Panc1 (cell line): ENCODE measurements at regions not wholly inside any gene's neighbourhood (a gene's known extent, or its start where the extent isn't known, plus 50 kb on each side); places are given as distances from the start of the nearest gene placed in this dataset.

Experiments used
- ATAC-seq: fragments of 200-7000 bp; cut with Tn5 transposase; 2 replicates; pipeline ENCODE4 v1.9.1; 2020; ENCODE audit warnings: mild to moderate bottlenecking, moderate library complexity
- BruUV-seq: library from RNA; stranded (reverse); fragments of 400-500 nt; replicated peaks from 2 replicates; lab custom pipeline; 2021; lab: Mats Ljungman, UMichigan
- CTCF ChIA-PET: fragments of 300-600 bp; sonication (Branson Sonifier 250); formaldehyde crosslinking; loops from one replicate; lab custom pipeline; 2022; ENCODE audit warnings: antibody characterized with exemption; lab: Charles Lee
- POLR2A ChIA-PET: fragments of 300-600 bp; sonication (Branson Sonifier 250); formaldehyde crosslinking; loops from one replicate; lab custom pipeline; 2022; ENCODE audit warnings: antibody characterized with exemption; lab: Charles Lee
- DNase-seq: peaks from one replicate; pipeline ENCODE4 v3.0.0-alpha.2; 2010; ENCODE audit warnings: low read depth, low spot score
- H3K27ac ChIP-seq: 2 replicates; pipeline ENCODE4 v1.5.1; 2011; ENCODE audit warnings: mild to moderate bottlenecking, low read length, inconsistent platforms
- H3K27me3 ChIP-seq: fragments of 200-500 bp; sonication (Bioruptor generic); 2 replicates; pipeline ENCODE4 v1.6.0; 2014; ENCODE audit warnings: low read length, inconsistent platforms; ENCODE audit not compliant: control insufficient read depth, insufficient read depth
- H3K36me3 ChIP-seq: fragments of 200-500 bp; sonication (Bioruptor generic); 2 replicates; pipeline ENCODE4 v1.5.1; 2014; ENCODE audit warnings: inconsistent platforms, mild to moderate bottlenecking, low read length, moderate library complexity; ENCODE audit not compliant: control insufficient read depth, insufficient read depth
- H3K4me1 ChIP-seq: 2 replicates; pipeline ENCODE4 v1.5.1; 2011; ENCODE audit warnings: inconsistent platforms, mild to moderate bottlenecking, low read length, moderate library complexity; ENCODE audit not compliant: control insufficient read depth, insufficient read depth
- H3K4me3 ChIP-seq, 2 experiments: 2 replicates each; pipeline ENCODE4 v1.5.1; 2011 to 2012; ENCODE audit warnings: low read depth in 2 of 2, low read length in 2 of 2, mild to moderate bottlenecking in 2 of 2, inconsistent platforms in 1 of 2, moderate library complexity in 1 of 2
- H3K9me3 ChIP-seq: fragments of 200-500 bp; sonication (Bioruptor generic); 2 replicates; pipeline ENCODE4 v1.5.1; 2014; ENCODE audit warnings: low read depth, mild to moderate bottlenecking, inconsistent platforms, low read length, moderate library complexity; ENCODE audit not compliant: control insufficient read depth, insufficient read depth
- CTCF ChIP-seq: fragments of 450-650 bp; IDR thresholded peaks from 2 replicates; pipeline ENCODE4 v1.5.1; 2017; ENCODE audit warnings: mild to moderate bottlenecking
- POLR2AphosphoS5 ChIP-seq: IDR thresholded peaks from 2 replicates; pipeline ENCODE4 v1.6.1; 2012; ENCODE audit warnings: mild to moderate bottlenecking, low read depth, low read length, moderate library complexity
- SIN3A ChIP-seq: IDR thresholded peaks from 2 replicates; pipeline ENCODE4 v1.6.1; 2012; ENCODE audit warnings: low read depth, mild to moderate bottlenecking, low read length, moderate library complexity, borderline replicate concordance; ENCODE audit not compliant: insufficient read depth
- TCF7L2 ChIP-seq: IDR thresholded peaks from 2 replicates; pipeline ENCODE4 v1.6.1; 2011; ENCODE audit warnings: mild to moderate bottlenecking, low read depth, low read length, inconsistent platforms
- in situ Hi-C: cut with HindIII; loops from 2 replicates; pipeline ENCODE4 v1.10.0; 2016; ENCODE audit warnings: low sequenced_read_pairs, low pct_unique_long_range_greater_than_20kb
- intact Hi-C: fragments of 100-400 bp; cut with micrococcal nuclease; formaldehyde crosslinking; loops from one replicate; pipeline ENCODE4 v1.10.0; 2022; ENCODE audit not compliant: unreplicated experiment
- TF ChIP-seq, protein P1 (sequence below), 2 experiments: IDR thresholded peaks; 2 replicates each; pipeline ENCODE4 v1.6.1; 2011 to 2012; ENCODE audit warnings: low read depth in 2 of 2, control low read depth in 1 of 2, low read length in 1 of 2, mild to moderate bottlenecking in 1 of 2, moderate library complexity in 1 of 2; ENCODE audit not compliant: insufficient read depth in 1 of 2

GRCh38 chr12:86623267-86623666, 367.1 kb upstream of the MGAT4C start:
- ATAC-seq (no peak), DNase-seq (no peak)
- no peak overlapping the region for H3K4me3 ChIP-seq
- BruUV-seq, result no TSS peak
- H3K27me3 ChIP-seq, result no peaks in the 10 kb centered on the region
- no peak for TF ChIP-seq SIN3A
- TF ChIP-seq, protein P1, sequence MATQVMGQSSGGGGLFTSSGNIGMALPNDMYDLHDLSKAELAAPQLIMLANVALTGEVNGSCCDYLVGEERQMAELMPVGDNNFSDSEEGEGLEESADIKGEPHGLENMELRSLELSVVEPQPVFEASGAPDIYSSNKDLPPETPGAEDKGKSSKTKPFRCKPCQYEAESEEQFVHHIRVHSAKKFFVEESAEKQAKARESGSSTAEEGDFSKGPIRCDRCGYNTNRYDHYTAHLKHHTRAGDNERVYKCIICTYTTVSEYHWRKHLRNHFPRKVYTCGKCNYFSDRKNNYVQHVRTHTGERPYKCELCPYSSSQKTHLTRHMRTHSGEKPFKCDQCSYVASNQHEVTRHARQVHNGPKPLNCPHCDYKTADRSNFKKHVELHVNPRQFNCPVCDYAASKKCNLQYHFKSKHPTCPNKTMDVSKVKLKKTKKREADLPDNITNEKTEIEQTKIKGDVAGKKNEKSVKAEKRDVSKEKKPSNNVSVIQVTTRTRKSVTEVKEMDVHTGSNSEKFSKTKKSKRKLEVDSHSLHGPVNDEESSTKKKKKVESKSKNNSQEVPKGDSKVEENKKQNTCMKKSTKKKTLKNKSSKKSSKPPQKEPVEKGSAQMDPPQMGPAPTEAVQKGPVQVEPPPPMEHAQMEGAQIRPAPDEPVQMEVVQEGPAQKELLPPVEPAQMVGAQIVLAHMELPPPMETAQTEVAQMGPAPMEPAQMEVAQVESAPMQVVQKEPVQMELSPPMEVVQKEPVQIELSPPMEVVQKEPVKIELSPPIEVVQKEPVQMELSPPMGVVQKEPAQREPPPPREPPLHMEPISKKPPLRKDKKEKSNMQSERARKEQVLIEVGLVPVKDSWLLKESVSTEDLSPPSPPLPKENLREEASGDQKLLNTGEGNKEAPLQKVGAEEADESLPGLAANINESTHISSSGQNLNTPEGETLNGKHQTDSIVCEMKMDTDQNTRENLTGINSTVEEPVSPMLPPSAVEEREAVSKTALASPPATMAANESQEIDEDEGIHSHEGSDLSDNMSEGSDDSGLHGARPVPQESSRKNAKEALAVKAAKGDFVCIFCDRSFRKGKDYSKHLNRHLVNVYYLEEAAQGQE (IDR thresholded peaks at IDR 0.05; ENCODE audit: insufficient read depth in 1 of 2, low read depth in 2 of 2, low read length in 1 of 2), result no peak
- no peak for TF ChIP-seq CTCF
- no peak for TF ChIP-seq POLR2AphosphoS5
- no peak for TF ChIP-seq TCF7L2
- peaks cover 9% of the 10 kb centered on the region; the same call in 1 of the 2 replicates for H3K9me3 ChIP-seq
- ChIA-PET CTCF (no interaction called here), POLR2A (no interaction called here)
- in situ Hi-C loops (no loop called here), intact Hi-C loops (no loop called here)
- H3K4me1 ChIP-seq, result no peaks in the 10 kb centered on the region
- H3K27ac ChIP-seq, result no peak overlapping the region
- H3K36me3 ChIP-seq, result no peaks in the 10 kb centered on the region

DNA sequence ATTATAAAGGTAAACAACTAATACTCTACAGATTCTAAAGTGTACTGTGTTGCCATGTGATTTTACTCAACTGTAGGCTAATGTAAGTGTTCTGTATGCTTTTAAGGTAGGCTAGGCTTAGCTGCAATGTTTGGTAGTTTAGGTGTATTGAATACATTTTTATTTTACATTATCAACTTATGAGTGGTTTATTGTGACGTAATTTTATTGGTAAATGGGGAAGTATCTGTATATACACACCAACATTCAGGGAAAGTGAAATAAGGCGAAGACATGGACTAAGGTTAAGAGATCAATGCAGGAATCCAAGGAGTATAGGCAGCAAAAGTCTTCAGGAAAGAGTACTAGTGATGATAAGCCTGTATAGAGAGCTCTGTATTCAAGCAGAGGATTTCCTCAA, 365.8 kb upstream of the MGAT4C start:
- Histone ChIP-seq H3K27ac (no peak overlapping the region), H3K27me3 (no peaks in the 10 kb centered on the region), H3K4me3 (no peak overlapping the region), H3K36me3 (no peaks in the 10 kb centered on the region), H3K9me3 (peaks cover 9% of the 10 kb centered on the region; the same call in 1 of the 2 replicates), H3K4me1 (no peaks in the 10 kb centered on the region)
- ChIA-PET CTCF (no interaction called here), POLR2A (no interaction called here)
- ATAC-seq (no peak), DNase-seq (no peak)
- BruUV-seq, result no TSS peak
- intact Hi-C loops, result no loop called here
- no peak for TF ChIP-seq SIN3A
- no peak for TF ChIP-seq POLR2AphosphoS5
- no peak for TF ChIP-seq TCF7L2
- TF ChIP-seq, protein P1 (IDR thresholded peaks at IDR 0.05; ENCODE audit: insufficient read depth in 1 of 2, low read depth in 2 of 2, low read length in 1 of 2), result no peak
- no peak for TF ChIP-seq CTCF
- in situ Hi-C loops, result no loop called here
